GM12878 (cell line): ENCODE measurements at regions not wholly inside any gene's neighbourhood (a gene's known extent, or its start where the extent isn't known, plus 50 kb on each side); places are given as distances from the start of the nearest gene placed in this dataset.

Experiments used
- GABPA ChIP-seq: IDR thresholded peaks from 2 replicates; pipeline ENCODE4 v1.6.1; 2014; ENCODE audit warnings: antibody characterized with exemption, low read depth, mild to moderate bottlenecking, inconsistent platforms
- MEF2A ChIP-seq: IDR thresholded peaks from 2 replicates; pipeline ENCODE4 v1.6.1; 2011; ENCODE audit warnings: low read depth, mild to moderate bottlenecking, low read length, moderate library complexity; ENCODE audit not compliant: insufficient read depth
- MXI1 ChIP-seq: fragments of 150-350 bp; IDR thresholded peaks from 2 replicates; pipeline ENCODE4 v1.6.1; 2011; ENCODE audit warnings: low read depth, mild to moderate bottlenecking, inconsistent platforms, low read length, improper control_type of control experiment
- PML ChIP-seq: IDR thresholded peaks from 2 replicates; pipeline ENCODE4 v1.6.1; 2012; ENCODE audit warnings: low read length, inconsistent platforms
- TF ChIP-seq, protein P1 (sequence below): fragments of 450-650 bp; IDR thresholded peaks from 2 replicates; pipeline ENCODE4 v1.6.1; 2016; ENCODE audit warnings: mild to moderate bottlenecking, moderate library complexity, borderline replicate concordance

DNA sequence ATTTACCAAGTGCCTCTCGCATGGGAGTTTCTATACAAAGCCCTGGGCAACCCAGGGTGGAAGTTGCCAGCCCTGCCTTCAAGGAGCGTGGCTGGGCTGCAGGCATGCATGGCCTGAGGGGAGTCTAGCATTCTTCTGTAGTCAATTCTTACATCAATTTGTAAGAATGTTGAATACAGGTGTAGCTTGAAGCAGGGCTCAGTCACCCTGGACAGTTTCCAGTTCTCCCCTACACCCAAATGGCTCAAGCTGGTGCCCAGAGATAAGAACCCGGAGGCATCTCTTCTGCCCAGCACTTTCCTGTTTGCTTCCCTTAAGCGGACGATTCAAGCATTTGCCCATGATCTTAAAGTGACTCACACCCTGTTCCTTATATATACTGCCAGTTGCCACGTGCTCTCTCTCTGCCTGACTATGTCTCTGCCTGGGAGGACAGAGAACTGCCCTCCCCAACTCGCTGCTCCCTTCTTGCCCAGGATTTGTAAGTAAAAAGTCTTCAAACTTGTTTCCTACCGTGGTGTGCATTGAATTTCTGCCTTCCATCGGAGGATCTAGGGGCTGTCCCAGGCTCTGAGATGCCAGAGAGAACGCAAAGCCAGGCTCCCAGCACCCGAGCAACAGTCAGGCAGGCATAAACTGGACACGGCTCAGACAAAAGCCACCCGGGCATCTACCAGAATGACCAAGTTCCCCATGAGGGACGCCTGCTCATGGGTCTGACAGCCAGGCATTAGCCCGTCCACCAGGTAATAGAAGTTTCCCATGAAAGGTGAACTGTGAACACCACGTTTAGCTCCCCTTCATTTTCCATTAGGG lies 50.9 kb upstream of the AJAP1 start (continued):
- TF ChIP-seq, protein P1, sequence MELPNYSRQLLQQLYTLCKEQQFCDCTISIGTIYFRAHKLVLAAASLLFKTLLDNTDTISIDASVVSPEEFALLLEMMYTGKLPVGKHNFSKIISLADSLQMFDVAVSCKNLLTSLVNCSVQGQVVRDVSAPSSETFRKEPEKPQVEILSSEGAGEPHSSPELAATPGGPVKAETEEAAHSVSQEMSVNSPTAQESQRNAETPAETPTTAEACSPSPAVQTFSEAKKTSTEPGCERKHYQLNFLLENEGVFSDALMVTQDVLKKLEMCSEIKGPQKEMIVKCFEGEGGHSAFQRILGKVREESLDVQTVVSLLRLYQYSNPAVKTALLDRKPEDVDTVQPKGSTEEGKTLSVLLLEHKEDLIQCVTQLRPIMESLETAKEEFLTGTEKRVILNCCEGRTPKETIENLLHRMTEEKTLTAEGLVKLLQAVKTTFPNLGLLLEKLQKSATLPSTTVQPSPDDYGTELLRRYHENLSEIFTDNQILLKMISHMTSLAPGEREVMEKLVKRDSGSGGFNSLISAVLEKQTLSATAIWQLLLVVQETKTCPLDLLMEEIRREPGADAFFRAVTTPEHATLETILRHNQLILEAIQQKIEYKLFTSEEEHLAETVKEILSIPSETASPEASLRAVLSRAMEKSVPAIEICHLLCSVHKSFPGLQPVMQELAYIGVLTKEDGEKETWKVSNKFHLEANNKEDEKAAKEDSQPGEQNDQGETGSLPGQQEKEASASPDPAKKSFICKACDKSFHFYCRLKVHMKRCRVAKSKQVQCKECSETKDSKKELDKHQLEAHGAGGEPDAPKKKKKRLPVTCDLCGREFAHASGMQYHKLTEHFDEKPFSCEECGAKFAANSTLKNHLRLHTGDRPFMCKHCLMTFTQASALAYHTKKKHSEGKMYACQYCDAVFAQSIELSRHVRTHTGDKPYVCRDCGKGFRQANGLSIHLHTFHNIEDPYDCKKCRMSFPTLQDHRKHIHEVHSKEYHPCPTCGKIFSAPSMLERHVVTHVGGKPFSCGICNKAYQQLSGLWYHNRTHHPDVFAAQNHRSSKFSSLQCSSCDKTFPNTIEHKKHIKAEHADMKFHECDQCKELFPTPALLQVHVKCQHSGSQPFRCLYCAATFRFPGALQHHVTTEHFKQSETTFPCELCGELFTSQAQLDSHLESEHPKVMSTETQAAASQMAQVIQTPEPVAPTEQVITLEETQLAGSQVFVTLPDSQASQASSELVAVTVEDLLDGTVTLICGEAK: no peak
- TF ChIP-seq MEF2A: no peak
- no peak for TF ChIP-seq MXI1
- TF ChIP-seq GABPA: no peak
- no peak for TF ChIP-seq PML
